ENCODE measurements at regions not wholly inside any gene's neighbourhood (a gene's known extent, or its start where the extent isn't known, plus 50 kb on each side); places are given as distances from the start of the nearest gene placed in this dataset.

GRCh38 chr5:10858307-10858706, 97.3 kb upstream of the DAP start:
- CTCF ChIA-PET, result interaction anchor here (2.3 to 3.2 kb wide), 5 partner anchors 12 to 156 kb away, joined by 7 to 16 read pairs (median 12); no protein-coding TSS in a partner anchor
- 23% methylated on average over 5 of the region's 5 CpGs for WGBS (ENCODE audit: low lambda C conversion rate)

More at GRCh38 chr5:10858307-10858706, 97.3 kb upstream of the DAP start:
- Histone ChIP-seq H3K9me2 (no peaks in the 10 kb centered on the region), H3K27ac (ENCODE audit: low read depth in 2 of 2, low read length in 1 of 2) (no peak overlapping the region), H3K9ac (no peak overlapping the region), H3K27me3 (ENCODE audit: insufficient read depth) (peaks cover 12% of the 10 kb centered on the region; the same call in 1 of the 2 replicates), H3F3A (replicated peaks; ENCODE audit: insufficient read depth) (no peaks in the 10 kb centered on the region), H3K4me3 (ENCODE audit: low read depth in 2 of 2, low read length in 1 of 2) (no peak overlapping the region), H3K4me2 (no peak overlapping the region), H3K9me3 (no peaks in the 10 kb centered on the region), H2AFZ (ENCODE audit: low read depth) (no peak overlapping the region), H3K79me2 (ENCODE audit: insufficient read depth) (no peaks in the 10 kb centered on the region), H3K36me3 (replicated peaks in 1 of 2; ENCODE audit: control insufficient read depth in 1 of 2, insufficient read depth in 2 of 2, low read length in 1 of 2) (no peaks in the 10 kb centered on the region), H4K20me1 (ENCODE audit: insufficient read depth) (no peaks in the 10 kb centered on the region), H3K4me1 (ENCODE audit: control insufficient read depth in 1 of 2, insufficient read depth in 2 of 2, low read depth in 1 of 2, low read length in 1 of 2) (peaks cover 0 to 3% of the 10 kb centered on the region in 2 experiments; a peak in 1 of 4 replicates)
- TF ChIP-seq MEF2A (IDR thresholded peaks at IDR 0.05; ENCODE audit: borderline replicate concordance, low read depth), result no peak
- TF ChIP-seq SMC3 (IDR thresholded peaks at IDR 0.05; ENCODE audit: low read depth, low read length), result no peak
- no peak for TF ChIP-seq TAF1 (IDR thresholded peaks at IDR 0.05; ENCODE audit: borderline replicate concordance, low read depth, low read length)
- no peak for TF ChIP-seq EP300 (IDR thresholded peaks at IDR 0.05; ENCODE audit: borderline replicate concordance in 1 of 2, low read depth in 1 of 2, low read length in 1 of 2)
- no peak for TF ChIP-seq SIN3A (IDR thresholded peaks at IDR 0.05; ENCODE audit: borderline replicate concordance, low read depth, low read length)
- no peak for TF ChIP-seq RCOR1 (IDR thresholded peaks at IDR 0.05; ENCODE audit: low read length)
- no peak for TF ChIP-seq NFIC (IDR thresholded peaks at IDR 0.05; ENCODE audit: borderline replicate concordance)
- no peak for TF ChIP-seq JUND (IDR thresholded peaks at IDR 0.05)
- no peak for TF ChIP-seq PBX3 (IDR thresholded peaks at IDR 0.05)
- TF ChIP-seq RAD21 (IDR thresholded peaks at IDR 0.05; ENCODE audit: low read length), result no peak
- TF ChIP-seq CHD2 (IDR thresholded peaks at IDR 0.05; ENCODE audit: low read length, partially characterized antibody), result no peak
- TF ChIP-seq GATA2 (CRISPR knock-in tag; IDR thresholded peaks at IDR 0.05), result no peak
- TF ChIP-seq ZBTB33 (IDR thresholded peaks at IDR 0.05; ENCODE audit: borderline replicate concordance, low read depth), result no peak
- TF ChIP-seq POLR2AphosphoS5 (IDR thresholded peaks at IDR 0.05; ENCODE audit: low read depth, low read length), result no peak
- TF ChIP-seq MXI1 (IDR thresholded peaks at IDR 0.05; ENCODE audit: low read depth, low read length), result no peak
- TF ChIP-seq USF2 (IDR thresholded peaks at IDR 0.05; ENCODE audit: borderline replicate concordance, low read depth, low read length), result no peak
- no peak for TF ChIP-seq RXRA (IDR thresholded peaks at IDR 0.05; ENCODE audit: borderline replicate concordance, low read depth)
- TF ChIP-seq USF1 (IDR thresholded peaks at IDR 0.05; ENCODE audit: borderline replicate concordance, low read depth), result no peak
- no peak for TF ChIP-seq FOXJ3 (CRISPR knock-in tag; IDR thresholded peaks at IDR 0.05)
- no peak for TF ChIP-seq CTCF (IDR thresholded peaks at IDR 0.05)
- no peak for DNase-seq
- POLR2A ChIA-PET, result no interaction called here

All from SK-N-SH (cell line).